ENCODE measurements at regions not wholly inside any gene's neighbourhood (a gene's known extent, or its start where the extent isn't known, plus 50 kb on each side); places are given as distances from the start of the nearest gene placed in this dataset.

DNA sequence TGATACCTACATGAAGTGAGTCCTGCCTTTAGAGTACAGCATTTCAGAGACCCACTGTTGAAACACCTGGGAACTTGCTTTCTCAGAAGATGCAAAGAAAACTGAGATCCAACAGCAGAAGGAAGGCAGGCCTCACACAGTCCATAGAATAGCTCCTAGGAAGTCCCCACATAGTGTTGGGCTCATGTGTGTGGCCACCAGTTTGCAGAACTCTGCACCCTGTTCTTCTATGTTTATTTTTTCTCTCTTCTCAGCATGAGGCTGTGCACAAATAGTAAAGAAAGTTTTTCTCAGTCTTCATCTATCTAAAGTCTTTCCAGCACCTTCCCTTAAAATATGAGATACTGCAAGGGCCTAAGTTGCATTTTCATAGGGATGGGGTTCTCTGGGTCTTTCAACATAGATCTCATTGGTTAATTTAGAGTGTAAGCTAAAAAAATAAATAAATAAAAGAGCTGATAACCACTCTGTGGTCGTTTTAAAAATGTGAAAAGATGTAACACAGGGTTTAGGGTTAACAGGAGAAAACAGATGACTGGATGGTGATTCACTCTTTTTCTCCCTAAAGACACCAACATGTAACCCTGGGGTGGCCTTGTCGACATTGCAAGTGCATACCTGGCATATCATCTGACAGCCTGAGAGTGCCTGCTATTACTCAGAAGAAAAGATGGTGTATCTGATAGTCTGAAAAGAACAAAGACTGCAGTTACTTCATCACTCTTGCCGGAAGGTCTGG lies 94.6 kb downstream of the ZC3H11B start:
- Histone ChIP-seq H3K27me3 (no peaks in the 10 kb centered on the region), H3K27ac (no peak overlapping the region), H3K36me3 (no peaks in the 10 kb centered on the region), H3K4me1 (no peaks in the 10 kb centered on the region), H3K9me3 (peaks cover 0 to 6% (median 0%) of the 10 kb centered on the region in 11 donors), H3K4me3 (no peak overlapping the region)
- TF ChIP-seq, protein P1, sequence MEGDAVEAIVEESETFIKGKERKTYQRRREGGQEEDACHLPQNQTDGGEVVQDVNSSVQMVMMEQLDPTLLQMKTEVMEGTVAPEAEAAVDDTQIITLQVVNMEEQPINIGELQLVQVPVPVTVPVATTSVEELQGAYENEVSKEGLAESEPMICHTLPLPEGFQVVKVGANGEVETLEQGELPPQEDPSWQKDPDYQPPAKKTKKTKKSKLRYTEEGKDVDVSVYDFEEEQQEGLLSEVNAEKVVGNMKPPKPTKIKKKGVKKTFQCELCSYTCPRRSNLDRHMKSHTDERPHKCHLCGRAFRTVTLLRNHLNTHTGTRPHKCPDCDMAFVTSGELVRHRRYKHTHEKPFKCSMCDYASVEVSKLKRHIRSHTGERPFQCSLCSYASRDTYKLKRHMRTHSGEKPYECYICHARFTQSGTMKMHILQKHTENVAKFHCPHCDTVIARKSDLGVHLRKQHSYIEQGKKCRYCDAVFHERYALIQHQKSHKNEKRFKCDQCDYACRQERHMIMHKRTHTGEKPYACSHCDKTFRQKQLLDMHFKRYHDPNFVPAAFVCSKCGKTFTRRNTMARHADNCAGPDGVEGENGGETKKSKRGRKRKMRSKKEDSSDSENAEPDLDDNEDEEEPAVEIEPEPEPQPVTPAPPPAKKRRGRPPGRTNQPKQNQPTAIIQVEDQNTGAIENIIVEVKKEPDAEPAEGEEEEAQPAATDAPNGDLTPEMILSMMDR (IDR thresholded peaks at IDR 0.05), result no peak
- 35 to 40% methylated on average over 3 of the region's 3 CpGs for WGBS, 2 donors
- DNase-seq (no peak), ATAC-seq (no peak)
- intact Hi-C loops (cut with DNase I), result no loop called here

GRCh38 chr1:219517031-219517430 lies 95.9 kb downstream of the ZC3H11B start:
- TF ChIP-seq, protein P1 (IDR thresholded peaks at IDR 0.05), result no peak
- Histone ChIP-seq H3K4me1 (no peaks in the 10 kb centered on the region), H3K27me3 (no peaks in the 10 kb centered on the region), H3K9me3 (peaks cover 0 to 19% (median 3%) of the 10 kb centered on the region in 11 donors), H3K36me3 (no peaks in the 10 kb centered on the region), H3K27ac (no peak overlapping the region), H3K4me3 (no peak overlapping the region)
- WGBS, 2 donors, result 71 to 95% methylated on average over 3 of the region's 3 CpGs
- DNase-seq, result no peak
- intact Hi-C loops (cut with DNase I), result no loop called here
- ATAC-seq, result no peak

GRCh38 chr1:219514728-219515127 lies 98.2 kb downstream of the ZC3H11B start:
- no peak for DNase-seq
- Histone ChIP-seq H3K4me3 (no peak overlapping the region), H3K4me1 (no peaks in the 10 kb centered on the region), H3K36me3 (no peaks in the 10 kb centered on the region), H3K9me3 (peaks cover 0 to 19% (median 3%) of the 10 kb centered on the region in 11 donors), H3K27ac (no peak overlapping the region), H3K27me3 (no peaks in the 10 kb centered on the region)
- TF ChIP-seq, protein P1 (IDR thresholded peaks at IDR 0.05), result no peak
- intact Hi-C loops (cut with DNase I), result no loop called here
- peak in 4 of 8 donors; percentile 47 to 52 (median 47) for ATAC-seq
- WGBS, 2 donors, result 51 to 55% methylated on average over 3 of the region's 3 CpGs

GRCh38 chr1:219507437-219507836 lies 105.5 kb downstream of the ZC3H11B start:
- intact Hi-C loops (cut with DNase I), result no loop called here
- WGBS, 2 donors, result 44 to 62% methylated on average over 2 of the region's 2 CpGs
- no peak overlapping the region for H3K4me3 ChIP-seq
- H3K9me3 ChIP-seq, result peaks cover 0 to 5% (median 0%) of the 10 kb centered on the region in 11 donors
- ATAC-seq (peak in 1 of 8 donors; percentile 57), DNase-seq (no peak)
- H3K27me3 ChIP-seq, result no peaks in the 10 kb centered on the region
- TF ChIP-seq, protein P1 (IDR thresholded peaks at IDR 0.05), result no peak
- no peaks in the 10 kb centered on the region for H3K36me3 ChIP-seq
- peak overlapping the region in 2 of 10 donors; percentile 10 to 30 for H3K27ac ChIP-seq
- H3K4me1 ChIP-seq, result peaks cover 0 to 6% (median 0%) of the 10 kb centered on the region in 9 donors
